Mesodermal cell (in vitro differentiated cells): ENCODE measurements at regions not wholly inside any gene's neighbourhood (a gene's known extent, or its start where the extent isn't known, plus 50 kb on each side); places are given as distances from the start of the nearest gene placed in this dataset.

ENCODE experiments used
- H3K27ac ChIP-seq: 2 replicates; pipeline ENCODE4 v1.7.0; 2013; ENCODE audit warnings: mild to moderate bottlenecking, low read depth, low read length, moderate library complexity; ENCODE audit not compliant: severe bottlenecking
- H3K36me3 ChIP-seq: 2 replicates; pipeline ENCODE4 v1.7.1; 2013; ENCODE audit warnings: mild to moderate bottlenecking, low read length, moderate library complexity; ENCODE audit not compliant: control insufficient read depth, insufficient read depth
- H3K4me1 ChIP-seq: one replicate; pipeline ENCODE4 v1.7.1; 2013; ENCODE audit warnings: mild to moderate bottlenecking, low read length; ENCODE audit not compliant: insufficient read depth, control insufficient read depth, poor library complexity, severe bottlenecking
- H3K4me3 ChIP-seq: 2 replicates; pipeline ENCODE4 v1.7.0; 2013; ENCODE audit warnings: low read length, control low read depth, mild to moderate bottlenecking; ENCODE audit not compliant: insufficient read depth, poor library complexity, severe bottlenecking; ENCODE audit errors: extremely low read depth
- H3K9me3 ChIP-seq: 2 replicates; pipeline ENCODE4 v1.7.1; 2013; ENCODE audit warnings: mild to moderate bottlenecking, low read length, moderate library complexity; ENCODE audit not compliant: control insufficient read depth
- WGBS, 2 experiments: methylation state at CpG; one replicate each; pipeline ENCODE4 v1.1.5; 2013; ENCODE audit warnings: missing lambda C conversion rate in 2 of 2; ENCODE audit not compliant: insufficient coverage in 2 of 2; 5-methylcytosine and 5-hydroxymethylcytosine counted together

DNA sequence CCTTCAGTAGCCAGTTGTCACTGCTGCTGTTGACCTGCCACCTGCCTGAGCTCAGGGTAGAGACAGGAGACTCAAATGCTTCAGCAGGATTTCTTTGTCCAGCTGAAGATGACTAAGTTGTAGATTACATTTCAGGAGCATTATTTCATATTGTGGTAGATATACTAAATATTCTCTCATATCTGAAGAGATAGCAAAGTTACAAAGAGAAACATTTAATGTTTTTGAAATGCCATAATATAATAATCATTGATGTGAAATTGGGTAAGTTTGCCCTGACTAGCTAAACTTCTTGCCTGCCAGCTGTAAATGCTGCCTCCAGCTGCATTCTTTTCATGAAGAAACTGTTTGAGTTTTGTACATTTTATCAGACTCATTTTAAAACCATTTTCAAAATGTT, 247.6 kb upstream of the CNKSR2 start:
- no peaks in the 10 kb centered on the region for H3K4me1 ChIP-seq
- H3K36me3 ChIP-seq, result no peaks in the 10 kb centered on the region
- H3K4me3 ChIP-seq, result no peak overlapping the region
- H3K27ac ChIP-seq, result no peak overlapping the region
- H3K9me3 ChIP-seq, result no peaks in the 10 kb centered on the region

GRCh38 chrX:21131346-21131745, 242.9 kb upstream of the CNKSR2 start:
- no peak overlapping the region for H3K4me3 ChIP-seq
- no peaks in the 10 kb centered on the region for H3K4me1 ChIP-seq
- no peak overlapping the region for H3K27ac ChIP-seq
- no peaks in the 10 kb centered on the region for H3K9me3 ChIP-seq
- WGBS, 2 experiments, result no CpG with 5 or more reads among the region's 3 CpGs
- H3K36me3 ChIP-seq, result no peaks in the 10 kb centered on the region

DNA sequence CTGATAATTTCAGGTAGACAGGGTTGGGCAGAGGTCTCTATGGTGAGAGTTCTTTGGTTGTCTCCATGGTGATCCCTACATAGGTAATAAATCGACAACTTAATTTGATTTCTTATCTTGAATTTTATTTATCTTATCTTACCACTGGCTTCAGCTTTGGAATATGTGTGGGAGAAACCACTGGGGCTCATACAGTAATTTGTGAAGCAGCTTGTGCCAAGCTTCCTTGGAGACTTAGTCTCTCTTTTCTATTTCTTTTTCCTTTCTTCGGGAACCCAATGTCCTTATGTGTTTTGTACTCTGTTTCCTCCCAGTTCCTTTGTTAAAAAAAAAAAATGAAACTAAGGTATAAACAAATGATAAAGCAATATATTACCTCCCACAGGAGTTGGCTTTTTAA, 242.4 kb upstream of the CNKSR2 start:
- no CpG with 5 or more reads among the region's 2 CpGs for WGBS, 2 experiments
- no peak overlapping the region for H3K27ac ChIP-seq

DNA sequence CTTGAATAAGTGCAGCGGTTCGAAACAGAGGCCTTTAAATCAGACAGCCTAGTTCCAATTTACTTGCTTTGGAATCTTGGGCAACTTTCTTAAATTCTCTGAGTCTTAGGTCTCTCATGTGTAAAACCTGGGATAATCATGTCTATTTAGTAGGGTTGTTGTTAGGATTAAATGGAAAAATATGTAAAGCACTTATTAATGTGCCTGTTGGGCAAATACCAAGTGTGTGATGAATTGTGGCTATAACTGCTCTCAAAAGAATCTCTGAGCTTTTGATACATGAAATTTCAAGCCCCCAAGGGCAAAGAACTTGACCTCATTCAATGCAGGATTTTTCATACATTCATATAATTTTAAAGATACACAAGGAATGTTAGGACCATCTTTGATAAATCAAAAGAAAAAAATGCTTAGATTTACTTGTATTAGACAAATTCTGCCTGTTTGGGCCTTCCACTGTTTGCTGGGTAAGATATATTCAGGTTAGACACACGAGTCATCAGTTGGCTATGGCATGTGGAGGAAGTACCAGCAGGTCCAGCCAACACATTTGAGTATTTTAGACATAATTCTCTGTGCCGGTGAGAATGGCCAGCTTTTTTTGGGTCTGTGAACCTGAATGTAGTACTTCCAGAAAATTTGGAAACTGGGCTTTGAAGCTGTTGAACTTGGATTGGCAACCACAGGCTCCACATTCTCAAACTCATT, 241.4 kb upstream of the CNKSR2 start:
- no peaks in the 10 kb centered on the region for H3K36me3 ChIP-seq
- 94% methylated on average over 3 of the region's 4 CpGs; no CpG with 5 or more reads in 1 of the 2 experiments for WGBS, 2 experiments

More for the DNA sequence above, 242.4 kb upstream of the CNKSR2 start:
- Histone ChIP-seq H3K4me1 (no peaks in the 10 kb centered on the region), H3K4me3 (no peak overlapping the region), H3K36me3 (no peaks in the 10 kb centered on the region), H3K9me3 (no peaks in the 10 kb centered on the region)

DNA sequence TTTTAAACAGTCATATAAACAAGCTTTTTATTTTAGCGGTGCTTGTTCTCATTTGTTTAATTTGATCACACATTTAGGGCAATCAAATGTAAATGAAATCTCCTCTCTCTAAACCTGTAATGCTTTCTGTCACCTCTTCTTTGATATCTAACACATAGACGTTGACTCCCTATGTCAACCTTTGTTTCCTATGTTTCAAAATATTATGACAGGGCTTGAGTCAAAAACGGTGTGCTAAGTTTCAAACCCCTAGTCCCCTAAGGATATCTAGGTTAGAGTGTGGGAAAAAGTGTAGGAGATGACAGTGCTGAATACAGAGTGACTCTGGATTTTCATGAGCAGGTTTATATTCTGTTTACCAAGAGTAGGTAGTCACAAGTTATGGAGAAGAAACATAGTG, 224.0 kb upstream of the CNKSR2 start:
- H3K4me1 ChIP-seq, result peaks cover 6% of the 10 kb centered on the region
- no CpG with 5 or more reads among the region's 3 CpGs for WGBS, 2 experiments
- no peaks in the 10 kb centered on the region for H3K9me3 ChIP-seq
- H3K4me3 ChIP-seq, result no peak overlapping the region
- no peak overlapping the region for H3K27ac ChIP-seq
- H3K36me3 ChIP-seq, result no peaks in the 10 kb centered on the region

More for the DNA sequence above, 241.4 kb upstream of the CNKSR2 start:
- no peak overlapping the region for H3K27ac ChIP-seq
- H3K4me1 ChIP-seq, result no peaks in the 10 kb centered on the region
- no peaks in the 10 kb centered on the region for H3K9me3 ChIP-seq
- no peak overlapping the region for H3K4me3 ChIP-seq

- no peak overlapping the region for H3K4me3 ChIP-seq
- H3K4me1 ChIP-seq, result peaks cover 6% of the 10 kb centered on the region
- H3K9me3 ChIP-seq, result no peaks in the 10 kb centered on the region
- no peaks in the 10 kb centered on the region for H3K36me3 ChIP-seq
- H3K27ac ChIP-seq, result no peak overlapping the region
- WGBS, 2 experiments, result no CpG with 5 or more reads among the region's 1 CpG
Measured at GRCh38 chrX:21151051-21151450, 223.2 kb upstream of the CNKSR2 start.

GRCh38 chrX:21153033-21153432, 221.2 kb upstream of the CNKSR2 start:
- peak overlapping the region; percentile 73 for H3K27ac ChIP-seq

DNA sequence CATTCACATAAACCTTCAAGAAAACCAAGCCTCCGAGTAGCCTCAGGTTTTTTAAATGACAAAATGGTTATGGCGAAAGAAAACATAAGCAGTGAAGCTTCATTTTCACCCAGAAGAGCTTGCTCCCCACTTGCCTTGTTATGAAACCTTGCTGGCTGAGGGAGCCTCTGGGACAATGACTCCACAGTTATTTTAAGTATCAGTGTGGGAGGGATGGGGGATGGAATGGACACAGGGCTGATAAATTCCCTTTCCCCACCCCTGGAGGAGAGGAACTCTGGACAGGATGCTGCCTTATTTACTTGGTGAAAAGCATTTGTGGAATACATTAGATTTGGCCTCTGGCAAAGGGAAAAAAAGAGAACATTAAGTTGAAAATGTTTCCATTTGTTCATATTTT, 220.7 kb upstream of the CNKSR2 start:
- Histone ChIP-seq H3K9me3 (no peaks in the 10 kb centered on the region), H3K4me1 (peaks cover 6% of the 10 kb centered on the region), H3K36me3 (no peaks in the 10 kb centered on the region), H3K27ac (peak overlapping the region; percentile 73), H3K4me3 (no peak overlapping the region)
- WGBS, 2 experiments, result no CpG with 5 or more reads among the region's 2 CpGs

More at GRCh38 chrX:21153033-21153432, 221.2 kb upstream of the CNKSR2 start:
- H3K4me3 ChIP-seq, result no peak overlapping the region
- WGBS, 2 experiments, result 100% methylated on average over 2 of the region's 3 CpGs; no CpG with 5 or more reads in 1 of the 2 experiments
- H3K4me1 ChIP-seq, result peaks cover 6% of the 10 kb centered on the region
- no peaks in the 10 kb centered on the region for H3K9me3 ChIP-seq
- H3K36me3 ChIP-seq, result no peaks in the 10 kb centered on the region

- Histone ChIP-seq H3K4me1 (peaks cover 6% of the 10 kb centered on the region), H3K4me3 (no peak overlapping the region), H3K36me3 (no peaks in the 10 kb centered on the region), H3K27ac (no peak overlapping the region), H3K9me3 (no peaks in the 10 kb centered on the region)
Measured at GRCh38 chrX:21155916-21156315, 218.3 kb upstream of the CNKSR2 start.

DNA sequence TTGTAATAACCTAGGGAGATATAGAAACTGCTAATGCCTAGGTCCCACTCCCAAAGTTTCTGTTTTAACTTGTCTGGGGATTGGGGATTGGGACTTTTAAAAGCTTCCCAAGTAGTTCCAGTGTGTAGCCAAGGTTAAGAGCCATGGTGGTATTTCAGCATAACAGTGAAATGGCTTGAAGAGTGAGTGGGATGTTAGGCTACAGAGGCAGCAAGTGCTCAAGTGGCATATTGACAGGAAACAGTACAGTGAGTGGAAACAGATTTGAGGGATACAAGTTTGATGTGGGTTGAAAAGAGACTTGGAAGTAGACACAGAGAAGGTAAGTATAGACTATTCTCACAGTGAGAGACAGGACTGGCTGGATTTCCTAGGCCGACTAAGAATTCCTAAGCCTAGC, 217.6 kb upstream of the CNKSR2 start:
- WGBS, 2 experiments, result no CpG with 5 or more reads among the region's 1 CpG

DNA sequence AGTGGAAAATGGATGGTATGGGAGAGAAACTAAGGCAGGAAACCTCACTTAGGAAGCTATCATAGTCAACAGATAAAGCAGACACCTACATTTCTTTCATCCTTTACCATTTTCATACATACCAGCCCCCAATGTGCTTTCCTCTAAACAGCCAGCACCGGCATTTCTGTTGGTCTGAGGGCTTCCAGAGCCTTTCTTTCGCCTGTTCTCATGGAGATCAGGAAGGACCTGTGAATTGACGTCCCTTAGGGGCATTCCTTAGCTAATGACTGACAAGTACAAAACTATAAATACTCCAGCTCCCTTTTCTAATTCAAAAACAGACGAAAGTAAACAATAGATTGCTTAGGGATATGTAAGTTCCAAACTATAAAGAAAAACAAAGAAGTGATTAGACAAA, 215.5 kb upstream of the CNKSR2 start:
- no peaks in the 10 kb centered on the region for H3K9me3 ChIP-seq
- no peaks in the 10 kb centered on the region for H3K36me3 ChIP-seq
- no peak overlapping the region for H3K4me3 ChIP-seq
- 38% methylated on average over 1 of the region's 4 CpGs; no CpG with 5 or more reads in 1 of the 2 experiments for WGBS, 2 experiments
- no peak overlapping the region for H3K27ac ChIP-seq
- peaks cover 3% of the 10 kb centered on the region for H3K4me1 ChIP-seq

More for the DNA sequence above, 217.6 kb upstream of the CNKSR2 start:
- Histone ChIP-seq H3K9me3 (no peaks in the 10 kb centered on the region), H3K27ac (no peak overlapping the region), H3K4me1 (peaks cover 6% of the 10 kb centered on the region), H3K4me3 (no peak overlapping the region), H3K36me3 (no peaks in the 10 kb centered on the region)
